ENCODE measurements at regions not wholly inside any gene's neighbourhood (a gene's known extent, or its start where the extent isn't known, plus 50 kb on each side); places are given as distances from the start of the nearest gene placed in this dataset.

GRCh38 chr1:232754930-232755329, 50.3 kb upstream of the MAP10 start:
- H3K27ac Mint-ChIP-seq: no peak overlapping the region

More at GRCh38 chr1:232754930-232755329, 50.3 kb upstream of the MAP10 start:
- no peak for DNase-seq
- no peaks in the 10 kb centered on the region for H3K27me3 Mint-ChIP-seq (ENCODE audit: insufficient read depth)
- H3K9me3 Mint-ChIP-seq: peaks cover 10% of the 10 kb centered on the region
- no peak for TF ChIP-seq CTCF (IDR thresholded peaks at IDR 0.05)
- no peak overlapping the region for H3K4me3 Mint-ChIP-seq
- no peaks in the 10 kb centered on the region for H3K4me1 Mint-ChIP-seq (ENCODE audit: low read depth)
- H3K36me3 Mint-ChIP-seq (ENCODE audit: low read depth): no peaks in the 10 kb centered on the region
